GM21619 (cell line): ENCODE measurements at regions not wholly inside any gene's neighbourhood (a gene's known extent, or its start where the extent isn't known, plus 50 kb on each side); places are given as distances from the start of the nearest gene placed in this dataset.
"Not testable (repeated sequence)": the region's sequence is repeated elsewhere in the genome, so short reads cannot be mapped to it uniquely, and the experiment has no call there.

Source experiments
- ATAC-seq: cut with Tn5 transposase; IDR thresholded peaks from one replicate; pipeline ENCODE4 v1.9.1; 2021; ENCODE audit not compliant: unreplicated experiment

DNA sequence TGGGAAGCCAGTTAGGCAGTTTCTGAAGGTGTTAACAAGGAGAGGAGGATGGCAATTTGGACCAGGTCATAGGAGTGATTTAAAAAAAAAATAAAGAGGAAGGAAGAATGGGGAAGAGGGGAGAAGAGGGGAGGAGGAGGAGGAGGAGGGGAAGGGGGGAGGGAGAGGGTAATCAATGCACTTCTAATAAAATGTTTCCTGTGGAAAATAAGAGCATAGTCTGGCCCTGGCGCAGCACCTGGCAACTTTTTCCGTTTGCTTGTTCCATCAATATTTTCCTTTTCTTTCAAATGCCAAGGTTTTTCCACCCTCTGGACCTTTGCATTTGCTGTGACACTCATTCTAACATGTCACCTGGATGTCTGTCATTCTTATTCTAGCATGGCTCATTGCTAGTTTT, 308.2 kb downstream of the PPP1R3A start:
- no peak for ATAC-seq

DNA sequence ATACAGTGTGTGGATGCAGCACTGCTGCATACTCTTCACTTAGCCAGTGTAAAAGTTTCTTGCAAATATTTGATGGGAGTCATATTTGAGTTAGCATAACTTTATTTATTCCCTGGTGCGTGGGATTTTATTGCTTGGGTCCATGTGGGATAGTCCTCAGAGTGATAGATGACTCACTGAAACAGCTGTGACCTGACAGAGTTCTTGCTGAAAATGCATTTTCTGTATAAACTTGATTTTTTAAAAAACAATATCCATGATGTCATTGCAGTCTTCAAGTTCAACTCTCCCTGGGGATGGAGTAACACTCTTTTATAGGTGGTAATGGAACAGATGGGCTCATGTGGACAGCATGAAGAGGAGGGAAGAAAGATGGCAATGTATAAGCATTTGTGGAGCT, 310.0 kb downstream of the PPP1R3A start:
- ATAC-seq = no peak

- ATAC-seq = no peak
Measured at GRCh38 chr7:113606325-113606724, 312.5 kb downstream of the PPP1R3A start.

GRCh38 chr7:113600428-113600827, 318.4 kb downstream of the PPP1R3A start:
- ATAC-seq = not testable (repeated sequence)

DNA sequence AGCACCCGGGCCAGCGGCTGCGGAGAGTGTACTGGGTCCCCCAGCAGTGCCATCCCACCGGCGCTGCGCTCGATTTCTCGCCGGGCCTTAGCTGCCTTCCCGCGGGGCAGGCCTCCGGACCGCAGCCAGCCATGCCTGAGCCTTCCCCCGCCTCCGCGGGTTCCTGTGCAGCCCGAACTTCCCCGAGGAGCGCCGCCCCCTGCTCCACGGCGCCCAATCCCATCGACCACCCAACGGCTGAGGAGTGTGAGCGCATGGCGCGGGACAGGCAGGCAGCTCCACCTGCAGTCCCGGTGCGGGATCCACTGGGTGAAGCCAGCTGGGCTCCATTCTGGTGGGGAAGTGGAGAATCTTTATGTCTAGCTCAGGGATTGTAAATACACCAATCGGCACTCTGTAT, 325.4 kb downstream of the PPP1R3A start:
- ATAC-seq = not testable (repeated sequence)

- ATAC-seq = not testable (repeated sequence)
Measured at GRCh38 chr7:113592924-113593323, 325.9 kb downstream of the PPP1R3A start.

DNA sequence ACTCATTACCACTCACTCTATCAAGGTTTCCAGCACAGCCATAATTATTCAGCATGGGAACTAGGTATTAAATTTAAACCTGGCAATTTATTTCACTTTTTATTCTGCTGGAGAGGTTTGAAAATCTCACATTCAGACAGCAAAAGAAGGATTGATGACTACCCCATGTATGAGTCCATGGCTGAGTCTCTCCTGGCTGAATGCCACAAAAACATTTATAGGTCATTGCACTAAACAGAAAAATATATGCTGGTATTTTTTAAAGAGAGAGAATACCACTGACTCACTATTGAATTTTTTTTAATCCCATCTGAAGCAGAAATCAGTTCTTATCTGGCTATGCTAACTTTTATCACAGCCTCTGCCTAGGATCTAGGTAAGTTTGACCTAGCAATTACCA, 336.3 kb downstream of the PPP1R3A start:
- ATAC-seq = no peak

- ATAC-seq = not testable (repeated sequence)
Measured at GRCh38 chr7:113563257-113563656, 355.6 kb downstream of the PPP1R3A start.

DNA sequence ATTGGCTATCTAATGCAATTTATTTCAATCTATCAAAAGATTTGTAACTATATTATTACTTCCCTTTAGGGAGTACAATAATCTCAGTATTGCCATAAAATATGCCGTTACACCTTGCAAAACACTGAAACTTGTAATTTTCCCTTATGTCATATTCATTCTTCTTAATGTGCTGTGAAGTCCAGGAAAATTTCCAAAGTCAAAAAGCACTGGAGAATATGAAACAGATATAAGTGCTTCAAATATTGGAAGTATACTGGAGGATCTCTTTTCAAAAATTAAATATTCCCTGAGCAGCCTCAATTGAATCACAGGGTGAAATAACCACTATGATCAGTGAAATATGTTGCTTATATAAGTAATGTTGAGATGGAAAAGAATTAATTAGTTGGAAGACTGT, 356.0 kb downstream of the PPP1R3A start:
- ATAC-seq = no peak

- ATAC-seq = no peak
Measured at GRCh38 chr7:113562242-113562641, 356.6 kb downstream of the PPP1R3A start.

DNA sequence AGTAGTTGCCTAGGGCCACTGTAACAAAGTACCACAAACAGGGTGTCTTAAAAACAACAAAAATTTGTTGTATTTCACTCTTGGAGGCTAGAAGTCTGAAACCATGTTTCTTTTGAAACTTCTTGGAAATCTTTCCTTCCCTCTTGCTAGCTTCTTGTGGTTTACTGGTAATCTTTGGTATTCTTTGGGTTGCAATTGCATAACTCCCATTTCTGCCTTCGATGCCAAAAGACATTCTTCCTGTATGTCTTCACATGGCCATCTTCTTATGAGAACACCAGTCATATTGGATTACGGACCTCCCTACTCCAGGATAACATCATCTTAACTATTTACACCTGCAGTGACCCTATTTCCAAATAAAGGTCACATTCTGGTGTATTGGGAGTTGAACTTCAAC, 357.4 kb downstream of the PPP1R3A start:
- ATAC-seq = no peak

GRCh38 chr7:113550966-113551365, 367.8 kb downstream of the PPP1R3A start:
- ATAC-seq = no peak

DNA sequence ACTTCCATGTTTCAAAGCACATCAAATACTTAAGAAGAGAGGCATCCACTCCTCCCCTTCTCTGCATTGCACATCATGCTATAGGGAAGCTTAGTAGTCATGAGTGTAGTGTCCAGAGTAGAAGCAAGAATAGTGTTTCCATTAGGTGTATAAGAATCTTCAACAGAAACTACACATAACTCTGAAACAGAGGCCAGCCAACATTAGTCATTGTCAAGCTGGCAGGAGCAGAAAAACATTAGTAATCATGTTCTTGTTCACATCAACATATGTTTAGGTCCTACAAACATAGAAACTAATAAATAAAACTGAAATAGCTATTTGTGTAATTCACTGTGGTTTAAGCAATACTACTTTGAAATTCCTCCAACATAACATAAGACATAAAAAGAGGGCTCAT, 370.2 kb downstream of the PPP1R3A start:
- peak; percentile 35 for ATAC-seq

GRCh38 chr7:113548137-113548536, 370.7 kb downstream of the PPP1R3A start:
- ATAC-seq = peak; percentile 63

- ATAC-seq = no peak
Measured at GRCh38 chr7:113521468-113521867, 397.3 kb downstream of the PPP1R3A start.

GRCh38 chr7:113519472-113519871, 399.3 kb downstream of the PPP1R3A start:
- ATAC-seq = no peak

GRCh38 chr7:113504691-113505090, 386.3 kb upstream of the SMIM30 start:
- no peak for ATAC-seq

- no peak for ATAC-seq
Measured at GRCh38 chr7:113504142-113504541, 385.8 kb upstream of the SMIM30 start.

DNA sequence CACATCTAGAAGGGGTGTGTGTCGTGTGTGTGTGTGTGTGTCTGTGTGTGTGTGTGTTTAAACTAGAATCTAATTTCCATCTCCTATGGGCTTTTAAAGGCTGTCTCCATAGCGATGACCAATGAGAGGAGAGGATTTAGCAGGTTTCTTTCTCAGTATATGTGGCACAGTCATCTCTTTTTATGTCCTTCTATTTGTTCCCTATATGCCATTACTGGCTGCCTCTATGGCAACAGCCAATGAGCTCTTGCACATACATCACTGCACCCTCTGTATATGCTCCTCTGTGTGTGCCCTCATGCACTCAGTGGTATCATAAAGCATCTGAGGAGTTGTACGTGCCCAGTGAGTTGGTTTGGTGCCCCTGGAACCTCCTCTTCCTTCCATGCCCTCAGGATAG, 378.2 kb upstream of the SMIM30 start:
- ATAC-seq = not testable (repeated sequence)

DNA sequence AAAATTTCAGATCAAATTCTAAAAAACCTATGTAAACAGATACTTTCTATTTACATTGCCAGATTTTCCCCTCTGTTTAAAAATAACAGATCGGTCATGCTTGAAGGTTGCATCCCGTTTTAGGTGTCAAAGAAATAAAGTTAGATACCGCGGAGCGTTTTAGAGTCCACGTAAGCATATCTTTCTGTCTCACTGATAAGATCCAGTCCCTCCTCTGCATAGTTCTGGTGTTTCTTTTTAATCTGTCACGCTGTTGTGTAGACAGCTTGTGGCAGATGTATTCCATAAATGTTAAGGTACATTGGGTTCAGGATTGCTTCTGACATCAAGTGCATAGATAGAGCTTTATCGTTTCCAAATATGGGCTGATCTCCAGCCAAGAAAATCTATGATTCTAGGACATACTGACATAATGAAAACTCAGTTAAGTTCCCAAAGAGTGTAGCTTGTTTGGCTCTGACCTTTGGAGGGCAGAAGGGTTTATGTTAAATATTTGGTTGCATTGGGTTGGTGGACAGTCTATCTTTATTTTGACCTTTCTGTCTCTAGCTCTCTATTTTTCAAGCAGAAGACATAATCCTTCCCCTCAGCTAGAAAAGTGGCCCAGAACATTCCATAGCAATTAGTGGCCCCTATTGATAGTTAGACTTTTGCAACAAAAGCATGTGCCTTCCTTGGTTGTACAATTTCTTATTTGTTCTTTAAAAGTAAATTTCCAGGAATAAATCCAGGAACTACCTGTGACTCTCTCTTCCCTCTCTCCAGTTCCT, 376.6 kb upstream of the SMIM30 start:
- not testable (repeated sequence) for ATAC-seq

- no peak for ATAC-seq
Measured at GRCh38 chr7:113491305-113491704, 373.0 kb upstream of the SMIM30 start.

- ATAC-seq = no peak
Measured at GRCh38 chr7:113487925-113488731, 369.8 kb upstream of the SMIM30 start.
